ENCODE measurements at regions not wholly inside any gene's neighbourhood (a gene's known extent, or its start where the extent isn't known, plus 50 kb on each side); places are given as distances from the start of the nearest gene placed in this dataset.

- H3K27me3 ChIP-seq (ENCODE audit: control insufficient read depth in 3 of 3, insufficient read depth in 3 of 3, low read length in 2 of 3) = no peaks in the 10 kb centered on the region
- no peak overlapping the region for H3K27ac ChIP-seq (ENCODE audit: low read depth in 1 of 2, low read length in 1 of 2)
- no peaks in the 10 kb centered on the region for H3K4me1 ChIP-seq (ENCODE audit: control insufficient read depth in 5 of 5, insufficient read depth in 5 of 5, low read length in 5 of 5)
- no peaks in the 10 kb centered on the region for H3K9me3 ChIP-seq (ENCODE audit: control insufficient read depth in 4 of 4, insufficient read depth in 3 of 4, low read length in 3 of 4)
- DNase-seq = no peak
- WGBS, 2 donors = 96% methylated on average over 12 of the region's 12 CpGs
- H3K9ac ChIP-seq (ENCODE audit: insufficient read depth in 1 of 2, low read length in 2 of 2) = no peak overlapping the region
- no peak for TF ChIP-seq CTCF (IDR thresholded peaks at IDR 0.05; ENCODE audit: control extremely low read depth, extremely low read depth)
- no peak overlapping the region for H3K4me3 ChIP-seq
- H3K36me3 ChIP-seq (ENCODE audit: control insufficient read depth in 4 of 4, insufficient read depth in 4 of 4, low read length in 4 of 4) = no peaks in the 10 kb centered on the region
- ATAC-seq (ENCODE audit: insufficient read depth, low FRiP score) = no peak
These were observed 249.8 kb upstream of the JARID2 start for GRCh38 chr6:14995966-14996602.

- Histone ChIP-seq H3K9ac (ENCODE audit: insufficient read depth in 1 of 2, low read length in 2 of 2) (no peak overlapping the region), H3K4me1 (ENCODE audit: control insufficient read depth in 5 of 5, insufficient read depth in 5 of 5, low read length in 5 of 5) (peaks cover 0 to 4% (median 0%) of the 10 kb centered on the region in 5 donors), H3K36me3 (ENCODE audit: control insufficient read depth in 4 of 4, insufficient read depth in 4 of 4, low read length in 4 of 4) (no peaks in the 10 kb centered on the region), H3K9me3 (ENCODE audit: control insufficient read depth in 4 of 4, insufficient read depth in 3 of 4, low read length in 3 of 4) (no peaks in the 10 kb centered on the region), H3K4me3 (no peak overlapping the region), H3K27me3 (ENCODE audit: control insufficient read depth in 3 of 3, insufficient read depth in 3 of 3, low read length in 2 of 3) (no peaks in the 10 kb centered on the region), H3K27ac (ENCODE audit: low read depth in 1 of 2, low read length in 1 of 2) (no peak overlapping the region)
- ATAC-seq (ENCODE audit: insufficient read depth, low FRiP score) = no peak
- DNase-seq = no peak
- WGBS, 2 donors = 47 to 51% methylated on average over 4 of the region's 4 CpGs
- no peak for TF ChIP-seq CTCF (IDR thresholded peaks at IDR 0.05; ENCODE audit: control extremely low read depth, extremely low read depth)
These were observed 249.0 kb upstream of the JARID2 start for GRCh38 chr6:14996892-14997291.

- no peak overlapping the region for H3K9ac ChIP-seq (ENCODE audit: insufficient read depth in 1 of 2, low read length in 2 of 2)
- no peak for TF ChIP-seq CTCF (IDR thresholded peaks at IDR 0.05; ENCODE audit: control extremely low read depth, extremely low read depth)
- H3K27me3 ChIP-seq (ENCODE audit: control insufficient read depth in 3 of 3, insufficient read depth in 3 of 3, low read length in 2 of 3) = no peaks in the 10 kb centered on the region
- DNase-seq (no peak), ATAC-seq (ENCODE audit: insufficient read depth, low FRiP score) (no peak)
- H3K9me3 ChIP-seq (ENCODE audit: control insufficient read depth in 4 of 4, insufficient read depth in 3 of 4, low read length in 3 of 4) = no peaks in the 10 kb centered on the region
- H3K4me3 ChIP-seq = no peak overlapping the region
- WGBS, 2 donors = 68 to 75% methylated on average over 1 of the region's 1 CpG
- H3K27ac ChIP-seq (ENCODE audit: low read depth in 1 of 2, low read length in 1 of 2) = no peak overlapping the region
- H3K4me1 ChIP-seq (ENCODE audit: control insufficient read depth in 5 of 5, insufficient read depth in 5 of 5, low read length in 5 of 5) = peaks cover 0 to 6% (median 0%) of the 10 kb centered on the region in 5 donors
- H3K36me3 ChIP-seq (ENCODE audit: control insufficient read depth in 4 of 4, insufficient read depth in 4 of 4, low read length in 4 of 4) = no peaks in the 10 kb centered on the region
These were observed 248.4 kb upstream of the JARID2 start for GRCh38 chr6:14997507-14997906.

GRCh38 chr6:14999106-14999505 lies 246.8 kb upstream of the JARID2 start:
- Histone ChIP-seq H3K36me3 (ENCODE audit: control insufficient read depth in 4 of 4, insufficient read depth in 4 of 4, low read length in 4 of 4) (no peaks in the 10 kb centered on the region), H3K27ac (ENCODE audit: low read depth in 1 of 2, low read length in 1 of 2) (no peak overlapping the region), H3K4me1 (ENCODE audit: control insufficient read depth in 5 of 5, insufficient read depth in 5 of 5, low read length in 5 of 5) (peaks cover 0 to 6% (median 0%) of the 10 kb centered on the region in 5 donors), H3K4me3 (no peak overlapping the region), H3K27me3 (ENCODE audit: control insufficient read depth in 3 of 3, insufficient read depth in 3 of 3, low read length in 2 of 3) (no peaks in the 10 kb centered on the region), H3K9me3 (ENCODE audit: control insufficient read depth in 4 of 4, insufficient read depth in 3 of 4, low read length in 3 of 4) (no peaks in the 10 kb centered on the region), H3K9ac (ENCODE audit: insufficient read depth in 1 of 2, low read length in 2 of 2) (no peak overlapping the region)
- ATAC-seq (ENCODE audit: insufficient read depth, low FRiP score) = no peak
- 82 to 92% methylated on average over 5 of the region's 5 CpGs for WGBS, 2 donors
- no peak for DNase-seq
- no peak for TF ChIP-seq CTCF (IDR thresholded peaks at IDR 0.05; ENCODE audit: control extremely low read depth, extremely low read depth)
